Thyroid gland (tissue), 4 donors: ENCODE measurements at regions not wholly inside any gene's neighbourhood (a gene's known extent, or its start where the extent isn't known, plus 50 kb on each side); places are given as distances from the start of the nearest gene placed in this dataset.

Experiments
- DNase-seq, 2 donors: peaks; one replicate each; pipeline ENCODE4 v3.0.0-alpha.2; 2019
- H3K27ac ChIP-seq, 3 donors: fragments of 200-600 bp; sonication (generic); 1 replicate in 2 of 3; 2 replicates in 1 of 3; pipeline ENCODE4 v1.5.1; 2016 to 2019; ENCODE audit warnings: mild to moderate bottlenecking in 1 of 3, moderate library complexity in 1 of 3
- H3K27me3 ChIP-seq: fragments of 200-600 bp; sonication (generic); one replicate; pipeline ENCODE4 v1.5.1; 2019
- H3K36me3 ChIP-seq, 2 donors: fragments of 200-600 bp; sonication (generic); one replicate each; pipeline ENCODE4 v1.5.1; 2016 to 2019
- H3K4me1 ChIP-seq, 2 donors: fragments of 200-600 bp; sonication (generic); one replicate each; pipeline ENCODE4 v1.5.1; 2017 to 2019
- H3K4me3 ChIP-seq, 3 donors: fragments of 200-600 bp; sonication (generic); replicated peaks in 1 of 3; 1 replicate in 2 of 3; 2 replicates in 1 of 3; pipeline ENCODE4 v1.5.1; 2016; ENCODE audit warnings: mild to moderate bottlenecking in 1 of 3
- H3K9me3 ChIP-seq: fragments of 200-600 bp; sonication (generic); one replicate; pipeline ENCODE4 v1.5.1; 2017
- CTCF ChIP-seq, 6 experiments: fragments of 200-600 bp in 3 of 6; fragments of 450-650 bp in 3 of 6; sonication (generic) in 3 of 6; IDR thresholded peaks; one replicate each; pipeline ENCODE4 v1.5.1; 2016 to 2019; ENCODE audit warnings: antibody characterized with exemption in 6 of 6, mild to moderate bottlenecking in 2 of 6, inconsistent platforms in 1 of 6, moderate library complexity in 1 of 6
- POLR2A ChIP-seq, 2 donors: fragments of 450-650 bp; IDR thresholded peaks; one replicate each; pipeline ENCODE4 v1.6.1; 2017; ENCODE audit warnings: antibody characterized with exemption in 2 of 2, mild to moderate bottlenecking in 2 of 2, moderate library complexity in 1 of 2
- WGBS, 2 donors: methylation state at CpG; one replicate each; pipeline ENCODE4 v1.1.5; 2017; 5-methylcytosine and 5-hydroxymethylcytosine counted together
- intact Hi-C: fragments of 100-400 bp; cut with DNase I; formaldehyde crosslinking; loops from one replicate; pipeline ENCODE4 v1.15.1; 2023

DNA sequence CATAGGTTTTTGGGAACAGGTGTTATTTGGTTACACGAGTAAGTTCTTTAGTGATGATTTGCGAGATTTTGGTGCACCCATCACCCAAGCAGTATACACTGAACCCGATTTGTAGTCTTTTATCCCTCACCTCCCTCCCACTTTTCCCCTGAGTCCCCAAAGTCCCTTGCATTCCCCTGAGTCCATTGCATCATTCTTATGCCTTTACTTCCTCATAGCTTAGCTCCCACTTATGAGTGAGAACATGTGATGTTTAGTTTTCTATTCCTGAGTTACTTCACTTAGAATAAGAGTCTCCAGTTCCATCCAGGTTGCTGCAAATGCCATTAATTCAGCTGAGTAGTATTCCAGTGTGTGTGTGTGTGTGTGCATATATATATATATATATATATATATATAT is 97.2 kb upstream of the EDNRB start:
- Histone ChIP-seq H3K27me3 (no peaks in the 10 kb centered on the region), H3K9me3 (no peaks in the 10 kb centered on the region), H3K4me3 (no peak overlapping the region), H3K36me3 (no peaks in the 10 kb centered on the region), H3K27ac (no peak overlapping the region), H3K4me1 (no peaks in the 10 kb centered on the region)
- intact Hi-C loops = no loop called here
- 87 to 88% methylated on average over 3 of the region's 3 CpGs for WGBS, 2 donors
- TF ChIP-seq POLR2A (IDR thresholded peaks at IDR 0.05) (no peak), CTCF (IDR thresholded peaks at IDR 0.05) (no peak)
- DNase-seq = no peak

DNA sequence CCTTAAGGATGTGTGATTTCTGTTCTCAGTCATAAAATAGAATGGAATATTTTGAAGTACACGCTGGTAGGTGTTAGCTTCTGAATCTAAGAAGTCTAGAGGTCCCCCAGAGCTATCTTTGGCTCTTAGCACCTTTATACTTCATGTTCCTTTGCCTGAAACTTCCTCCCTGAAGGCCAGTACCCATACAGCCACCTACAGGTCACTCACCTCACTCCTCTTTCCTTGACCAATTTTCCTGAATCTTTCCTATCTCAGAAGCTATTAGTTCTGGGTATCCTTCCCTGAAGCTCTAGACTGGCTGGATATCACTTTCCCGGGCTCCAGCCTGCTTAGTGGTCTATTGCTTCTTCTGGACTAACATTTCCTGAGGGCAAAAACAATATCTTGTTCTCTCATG is 93.4 kb upstream of the EDNRB start:
- no peaks in the 10 kb centered on the region for H3K27me3 ChIP-seq
- H3K4me1 ChIP-seq = no peaks in the 10 kb centered on the region
- no peak for TF ChIP-seq POLR2A (IDR thresholded peaks at IDR 0.05)
- TF ChIP-seq CTCF (IDR thresholded peaks at IDR 0.05) = no peak
- no peaks in the 10 kb centered on the region for H3K36me3 ChIP-seq
- no peak overlapping the region for H3K27ac ChIP-seq
- DNase-seq = no peak
- H3K9me3 ChIP-seq = no peaks in the 10 kb centered on the region
- WGBS, 2 donors = 87 to 92% methylated on average over 2 of the region's 2 CpGs
- H3K4me3 ChIP-seq = no peak overlapping the region
- intact Hi-C loops = no loop called here

DNA sequence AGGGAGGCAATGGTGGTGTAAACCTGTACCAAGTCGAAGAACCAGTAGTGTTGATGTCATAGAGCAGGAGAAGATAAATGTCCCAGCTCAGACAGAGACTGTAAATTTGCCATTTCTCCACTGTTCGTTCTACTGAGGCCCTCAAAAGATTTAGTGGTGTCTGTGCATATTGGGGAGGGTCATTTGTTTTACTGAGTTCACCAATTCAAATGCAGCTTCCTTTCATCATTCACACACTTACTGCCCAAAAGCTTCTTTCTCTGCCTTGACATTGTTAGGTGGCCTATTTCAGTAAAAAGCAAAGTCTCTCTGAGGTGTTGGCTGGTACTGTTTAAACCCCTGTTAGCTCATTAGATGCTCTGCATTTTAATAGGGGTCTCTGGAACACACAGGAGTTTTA is 86.2 kb upstream of the EDNRB start:
- Histone ChIP-seq H3K9me3 (no peaks in the 10 kb centered on the region), H3K4me1 (no peaks in the 10 kb centered on the region), H3K27ac (no peak overlapping the region), H3K27me3 (no peaks in the 10 kb centered on the region), H3K4me3 (no peak overlapping the region), H3K36me3 (no peaks in the 10 kb centered on the region)
- intact Hi-C loops = no loop called here
- no peak for DNase-seq
- WGBS, 2 donors = 78 to 83% methylated on average over 2 of the region's 2 CpGs
- TF ChIP-seq CTCF (IDR thresholded peaks at IDR 0.05) (no peak), POLR2A (IDR thresholded peaks at IDR 0.05) (no peak)

GRCh38 chr13:77999746-78000145 is 81.1 kb upstream of the EDNRB start:
- Histone ChIP-seq H3K4me3 (no peak overlapping the region), H3K9me3 (no peaks in the 10 kb centered on the region)
- intact Hi-C loops = no loop called here

GRCh38 chr13:77994166-77994565 is 75.5 kb upstream of the EDNRB start:
- H3K36me3 ChIP-seq = no peaks in the 10 kb centered on the region
- no peaks in the 10 kb centered on the region for H3K9me3 ChIP-seq
- no peak for TF ChIP-seq CTCF (IDR thresholded peaks at IDR 0.05)
- TF ChIP-seq POLR2A (IDR thresholded peaks at IDR 0.05) = no peak
- no peaks in the 10 kb centered on the region for H3K4me1 ChIP-seq
- no peaks in the 10 kb centered on the region for H3K27me3 ChIP-seq
- no peak overlapping the region for H3K4me3 ChIP-seq
- WGBS, 2 donors = 81 to 82% methylated on average over 3 of the region's 3 CpGs
- DNase-seq = no peak
- intact Hi-C loops = no loop called here
- no peak overlapping the region for H3K27ac ChIP-seq

More at GRCh38 chr13:77999746-78000145, 81.1 kb upstream of the EDNRB start:
- H3K4me1 ChIP-seq = no peaks in the 10 kb centered on the region
- TF ChIP-seq CTCF (IDR thresholded peaks at IDR 0.05) (no peak), POLR2A (IDR thresholded peaks at IDR 0.05) (no peak)
- H3K27ac ChIP-seq = no peak overlapping the region
- no peaks in the 10 kb centered on the region for H3K36me3 ChIP-seq
- no peak for DNase-seq
- no peaks in the 10 kb centered on the region for H3K27me3 ChIP-seq
